Heart right ventricle (tissue), 16 donors: ENCODE measurements at regions not wholly inside any gene's neighbourhood (a gene's known extent, or its start where the extent isn't known, plus 50 kb on each side); places are given as distances from the start of the nearest gene placed in this dataset.

ENCODE experiments used
- ATAC-seq, 8 donors: fragments of 200-7000 bp; cut with Tn5 transposase; one replicate each; pipeline ENCODE4 v1.9.1; 2020; ENCODE audit warnings: mild to moderate bottlenecking in 8 of 8, moderate library complexity in 8 of 8, moderate number of reproducible peaks in 1 of 8
- DNase-seq, 2 donors: peaks; one replicate each; pipeline ENCODE4 v3.0.0-alpha.2; 2020
- H3K27ac ChIP-seq, 10 donors: fragments of 200-600 bp; sonication (generic) in 2 of 10; one replicate each; pipeline versions ENCODE4 v1.5.0 to v1.8.0; 2020 to 2022; ENCODE audit warnings: mild to moderate bottlenecking in 3 of 10
- H3K27me3 ChIP-seq, 7 donors: fragments of 200-600 bp; one replicate each; pipeline ENCODE4 v1.8.0; 2021 to 2022; ENCODE audit warnings: mild to moderate bottlenecking in 2 of 7
- H3K36me3 ChIP-seq, 9 donors: fragments of 200-600 bp; sonication (generic) in 1 of 9; one replicate each; pipeline versions ENCODE4 v1.5.0 to v1.8.0; 2020 to 2022; ENCODE audit warnings: mild to moderate bottlenecking in 2 of 9
- H3K4me1 ChIP-seq, 9 donors: fragments of 200-600 bp; sonication (generic) in 1 of 9; one replicate each; pipeline versions ENCODE4 v1.5.0 to v1.8.0; 2020 to 2022; ENCODE audit warnings: mild to moderate bottlenecking in 4 of 9
- H3K4me3 ChIP-seq, 10 donors: fragments of 200-600 bp; sonication (generic) in 2 of 10; one replicate each; pipeline versions ENCODE4 v1.5.0 to v1.8.0; 2020 to 2022; ENCODE audit warnings: mild to moderate bottlenecking in 7 of 10, moderate library complexity in 2 of 10
- H3K9me3 ChIP-seq, 11 donors: fragments of 200-600 bp in 10 of 11; sonication (generic) in 2 of 11; one replicate each; pipeline versions ENCODE4 v1.5.0 to v1.8.0; 2013 to 2022; ENCODE audit warnings: mild to moderate bottlenecking in 2 of 11, control low read depth in 1 of 11, moderate library complexity in 1 of 11
- CTCF ChIP-seq, 9 donors: fragments of 200-600 bp; sonication (generic) in 2 of 9; IDR thresholded peaks; one replicate each; pipeline versions ENCODE4 v1.5.0 to v1.8.0; 2021 to 2022; ENCODE audit warnings: antibody characterized with exemption in 9 of 9, mild to moderate bottlenecking in 5 of 9, moderate library complexity in 1 of 9
- WGBS, 2 donors: extraction: QIAGEN DNeasy Blood & Tissue Kit; methylation state at CpG; one replicate each; pipeline ENCODE4 v1.1.7; 2013; ENCODE audit warnings: inconsistent platforms in 1 of 2; 5-methylcytosine and 5-hydroxymethylcytosine counted together
- intact Hi-C, 10 donors: fragments of 100-400 bp; cut with DNase I; formaldehyde crosslinking; loops; one replicate each; pipeline versions ENCODE4 v1.11.1 to v1.14.2; 2022
- donor health status: Arrhythmogenic right ventricular cardiomyopathy.
- donor health status: ischemic (EF 13 %, LVEDD 7.1; RV severe dilation, severe dysfunction).
- donor health status: healthy with polysubstance abuse.
- donor health status: DM: no; HTN: yes; CAD: no.
- donor health status: DM: no; HTN: no; CAD: no.
- donor health status: ischemic (EF 25% LVEDD 6.9; RV normal size, moderate dysfunction).
- donor health status: ischemic (EF 25% LVEDD 5.7; RV mildly dilated, moderate dysfunction).
- donor health status: healthy.
- donor health status: DM: yes; HTN: yes; CAD: no.
- donor health status: Ischemic cardiomyopathy.
- donor health status: ischemic (EF 35%, LVEDD 5.7; RV mildly dilated, moderate dysfunction).
- donor health status: nonischemic (EF 11% LVEDD 7.7; RV severe dilation, severe dysfunction).
- donor health status: DM: yes; HTN: yes; CAD: no.
- donor health status: PGD.
- donor health status: ischemic (EF 29% LVEDD 5.4; RV normal size, mild dysfunction).
- donor health status: nonischemic (EF 23%, LVEDD 6.1; RV moderate dilation, normal function).

- Histone ChIP-seq H3K27me3 (no peaks in the 10 kb centered on the region), H3K4me1 (peaks cover 0 to 10% (median 0%) of the 10 kb centered on the region in 9 donors), H3K9me3 (no peaks in the 10 kb centered on the region), H3K4me3 (no peak overlapping the region), H3K36me3 (no peaks in the 10 kb centered on the region), H3K27ac (no peak overlapping the region)
- 25 to 38% methylated on average over 1 of the region's 1 CpG for WGBS, 2 donors
- intact Hi-C loops, result no loop called here
- DNase-seq (no peak), ATAC-seq (peak in 4 of 8 donors; percentile 39 to 74 (median 58))
- no peak for TF ChIP-seq CTCF (IDR thresholded peaks at IDR 0.05)
These were observed 225.5 kb upstream of the STT3B start for GRCh38 chr3:31307131-31307785.

- no peak overlapping the region for H3K27ac ChIP-seq
- H3K36me3 ChIP-seq, result no peaks in the 10 kb centered on the region
- 88 to 92% methylated on average over 3 of the region's 3 CpGs for WGBS, 2 donors
- no peak for TF ChIP-seq CTCF (IDR thresholded peaks at IDR 0.05)
- peaks cover 0 to 9% (median 0%) of the 10 kb centered on the region in 11 donors for H3K9me3 ChIP-seq
- no peak for ATAC-seq
- intact Hi-C loops, result no loop called here
- DNase-seq, result no peak
- H3K4me3 ChIP-seq, result no peak overlapping the region
- no peaks in the 10 kb centered on the region for H3K27me3 ChIP-seq
- peaks cover 0 to 10% (median 0%) of the 10 kb centered on the region in 9 donors for H3K4me1 ChIP-seq
These were observed 221.2 kb upstream of the STT3B start for GRCh38 chr3:31311559-31311958.

GRCh38 chr3:31312400-31312799 is 220.3 kb upstream of the STT3B start:
- intact Hi-C loops, result no loop called here
- no peak for TF ChIP-seq CTCF (IDR thresholded peaks at IDR 0.05)
- H3K27me3 ChIP-seq, result no peaks in the 10 kb centered on the region
- no peak overlapping the region for H3K27ac ChIP-seq
- H3K9me3 ChIP-seq, result peaks cover 0 to 9% (median 0%) of the 10 kb centered on the region in 11 donors
- no peaks in the 10 kb centered on the region for H3K36me3 ChIP-seq
- H3K4me1 ChIP-seq, result peaks cover 0 to 6% (median 0%) of the 10 kb centered on the region in 9 donors
- WGBS, 2 donors, result 61 to 73% methylated on average over 2 of the region's 2 CpGs
- H3K4me3 ChIP-seq, result no peak overlapping the region
- DNase-seq (no peak), ATAC-seq (no peak)

GRCh38 chr3:31314258-31314657 is 218.5 kb upstream of the STT3B start:
- DNase-seq (no peak), ATAC-seq (no peak)
- H3K27me3 ChIP-seq, result no peaks in the 10 kb centered on the region
- H3K4me3 ChIP-seq, result no peak overlapping the region
- WGBS, 2 donors, result 91 to 93% methylated on average over 2 of the region's 2 CpGs
- H3K9me3 ChIP-seq, result peaks cover 0 to 9% (median 0%) of the 10 kb centered on the region in 11 donors
- H3K27ac ChIP-seq, result no peak overlapping the region
- intact Hi-C loops, result no loop called here
- H3K4me1 ChIP-seq, result no peaks in the 10 kb centered on the region
- H3K36me3 ChIP-seq, result no peaks in the 10 kb centered on the region
- TF ChIP-seq CTCF (IDR thresholded peaks at IDR 0.05), result no peak
